ENCODE measurements at regions not wholly inside any gene's neighbourhood (a gene's known extent, or its start where the extent isn't known, plus 50 kb on each side); places are given as distances from the start of the nearest gene placed in this dataset.

DNA sequence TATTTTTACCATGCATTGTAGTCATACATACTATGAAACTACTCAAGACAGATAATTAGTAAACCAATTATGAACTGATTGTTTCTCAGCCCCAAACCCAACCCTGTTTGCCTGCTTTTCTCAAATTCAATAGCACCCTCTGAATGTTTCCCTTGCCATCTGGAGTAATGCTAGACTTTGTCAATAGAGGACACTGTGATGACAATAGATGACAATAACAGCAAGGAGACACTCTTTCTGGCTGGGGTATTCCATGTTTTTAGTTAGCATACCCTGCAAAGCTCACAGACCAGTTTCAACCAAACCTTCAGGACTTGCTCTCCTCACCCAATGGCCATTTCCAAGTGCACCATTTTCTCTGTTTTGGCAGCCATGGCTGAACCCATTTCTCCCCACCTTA is 108.5 kb upstream of the LRRC7 start:
- TF ChIP-seq POLR2AphosphoS5 (IDR thresholded peaks at IDR 0.05), result no peak
- TF ChIP-seq, protein P1, sequence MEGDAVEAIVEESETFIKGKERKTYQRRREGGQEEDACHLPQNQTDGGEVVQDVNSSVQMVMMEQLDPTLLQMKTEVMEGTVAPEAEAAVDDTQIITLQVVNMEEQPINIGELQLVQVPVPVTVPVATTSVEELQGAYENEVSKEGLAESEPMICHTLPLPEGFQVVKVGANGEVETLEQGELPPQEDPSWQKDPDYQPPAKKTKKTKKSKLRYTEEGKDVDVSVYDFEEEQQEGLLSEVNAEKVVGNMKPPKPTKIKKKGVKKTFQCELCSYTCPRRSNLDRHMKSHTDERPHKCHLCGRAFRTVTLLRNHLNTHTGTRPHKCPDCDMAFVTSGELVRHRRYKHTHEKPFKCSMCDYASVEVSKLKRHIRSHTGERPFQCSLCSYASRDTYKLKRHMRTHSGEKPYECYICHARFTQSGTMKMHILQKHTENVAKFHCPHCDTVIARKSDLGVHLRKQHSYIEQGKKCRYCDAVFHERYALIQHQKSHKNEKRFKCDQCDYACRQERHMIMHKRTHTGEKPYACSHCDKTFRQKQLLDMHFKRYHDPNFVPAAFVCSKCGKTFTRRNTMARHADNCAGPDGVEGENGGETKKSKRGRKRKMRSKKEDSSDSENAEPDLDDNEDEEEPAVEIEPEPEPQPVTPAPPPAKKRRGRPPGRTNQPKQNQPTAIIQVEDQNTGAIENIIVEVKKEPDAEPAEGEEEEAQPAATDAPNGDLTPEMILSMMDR (IDR thresholded peaks at IDR 0.05), result no peak
- TF ChIP-seq POLR2A (IDR thresholded peaks at IDR 0.05), result no peak

Data from gastroesophageal sphincter (tissue), 3 donors.